ENCODE measurements at regions not wholly inside any gene's neighbourhood (a gene's known extent, or its start where the extent isn't known, plus 50 kb on each side); places are given as distances from the start of the nearest gene placed in this dataset.

GRCh38 chr13:88189728-88190127, 518.6 kb downstream of the SLITRK5 start:
- Histone ChIP-seq H3K4me3 (ENCODE audit: low read depth in 1 of 3, low read length in 3 of 3) (no peak overlapping the region), H3K9ac (ENCODE audit: low read depth in 1 of 2, low read length in 2 of 2) (no peak overlapping the region), H3K27ac (ENCODE audit: low read depth in 1 of 2, low read length in 2 of 2) (no peak overlapping the region), H3K9me3 (ENCODE audit: control insufficient read depth in 4 of 4, low read length in 3 of 4) (no peaks in the 10 kb centered on the region), H3K27me3 (ENCODE audit: control insufficient read depth in 4 of 4, insufficient read depth in 4 of 4, low read length in 3 of 4) (no peaks in the 10 kb centered on the region), H3K36me3 (ENCODE audit: control insufficient read depth in 4 of 4, insufficient read depth in 3 of 4, low read depth in 1 of 4, low read length in 3 of 4) (no peaks in the 10 kb centered on the region), H3K4me1 (ENCODE audit: control insufficient read depth in 4 of 4, insufficient read depth in 4 of 4, low read length in 3 of 4) (no peaks in the 10 kb centered on the region)
- WGBS: 58% methylated on average over 2 of the region's 2 CpGs
- TF ChIP-seq TAF1 (conservative IDR thresholded peaks at IDR 0.05) (no peak), CTCF (IDR thresholded peaks at IDR 0.05; ENCODE audit: low read depth, low read length, missing input control) (no peak), YY1 (IDR thresholded peaks at IDR 0.05) (no peak), FOXA2 (IDR thresholded peaks at IDR 0.05) (no peak), NR2F2 (IDR thresholded peaks at IDR 0.05) (no peak), JUND (IDR thresholded peaks at IDR 0.05) (no peak), RXRA (IDR thresholded peaks at IDR 0.05) (no peak), GABPA (IDR thresholded peaks at IDR 0.05 in 1 of 2, conservative IDR thresholded peaks at IDR 0.05 in 1 of 2) (no peak), EGR1 (IDR thresholded peaks at IDR 0.05; ENCODE audit: low read depth in 2 of 2) (no peak), HNF4G (IDR thresholded peaks at IDR 0.05) (no peak), HNF4A (conservative IDR thresholded peaks at IDR 0.05) (no peak)
- TF ChIP-seq, protein P1, sequence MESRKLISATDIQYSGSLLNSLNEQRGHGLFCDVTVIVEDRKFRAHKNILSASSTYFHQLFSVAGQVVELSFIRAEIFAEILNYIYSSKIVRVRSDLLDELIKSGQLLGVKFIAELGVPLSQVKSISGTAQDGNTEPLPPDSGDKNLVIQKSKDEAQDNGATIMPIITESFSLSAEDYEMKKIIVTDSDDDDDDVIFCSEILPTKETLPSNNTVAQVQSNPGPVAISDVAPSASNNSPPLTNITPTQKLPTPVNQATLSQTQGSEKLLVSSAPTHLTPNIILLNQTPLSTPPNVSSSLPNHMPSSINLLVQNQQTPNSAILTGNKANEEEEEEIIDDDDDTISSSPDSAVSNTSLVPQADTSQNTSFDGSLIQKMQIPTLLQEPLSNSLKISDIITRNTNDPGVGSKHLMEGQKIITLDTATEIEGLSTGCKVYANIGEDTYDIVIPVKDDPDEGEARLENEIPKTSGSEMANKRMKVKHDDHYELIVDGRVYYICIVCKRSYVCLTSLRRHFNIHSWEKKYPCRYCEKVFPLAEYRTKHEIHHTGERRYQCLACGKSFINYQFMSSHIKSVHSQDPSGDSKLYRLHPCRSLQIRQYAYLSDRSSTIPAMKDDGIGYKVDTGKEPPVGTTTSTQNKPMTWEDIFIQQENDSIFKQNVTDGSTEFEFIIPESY (IDR thresholded peaks at IDR 0.05): no peak
- TF ChIP-seq, protein P2, sequence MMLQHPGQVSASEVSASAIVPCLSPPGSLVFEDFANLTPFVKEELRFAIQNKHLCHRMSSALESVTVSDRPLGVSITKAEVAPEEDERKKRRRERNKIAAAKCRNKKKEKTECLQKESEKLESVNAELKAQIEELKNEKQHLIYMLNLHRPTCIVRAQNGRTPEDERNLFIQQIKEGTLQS (IDR thresholded peaks at IDR 0.05): no peak
- TF ChIP-seq, protein P3, sequence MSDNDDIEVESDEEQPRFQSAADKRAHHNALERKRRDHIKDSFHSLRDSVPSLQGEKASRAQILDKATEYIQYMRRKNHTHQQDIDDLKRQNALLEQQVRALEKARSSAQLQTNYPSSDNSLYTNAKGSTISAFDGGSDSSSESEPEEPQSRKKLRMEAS (IDR thresholded peaks at IDR 0.05): no peak
- DNase-seq (ENCODE audit: low spot score): no peak

DNA sequence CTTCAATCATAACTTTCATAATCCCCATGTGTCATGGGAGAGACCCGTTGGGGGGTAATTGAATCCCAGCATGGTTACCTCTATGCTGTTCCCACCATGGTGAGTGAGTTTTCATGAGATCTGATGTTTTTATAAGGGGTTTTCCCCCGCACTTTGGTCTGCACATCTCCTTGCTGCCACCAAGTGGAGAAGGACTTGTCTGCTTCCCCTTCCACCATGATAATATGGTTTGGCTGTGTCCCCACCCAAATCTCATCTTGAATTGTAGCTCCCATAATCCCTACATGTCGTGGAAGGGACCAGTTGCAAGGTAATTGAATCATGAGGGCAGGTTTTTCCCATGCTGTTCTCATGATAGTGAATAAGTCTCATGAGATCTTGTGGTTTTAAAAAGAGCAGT, 524.9 kb downstream of the SLITRK5 start:
- H3K9ac ChIP-seq (ENCODE audit: low read depth in 1 of 2, low read length in 2 of 2): no peak overlapping the region
- H3K9me3 ChIP-seq (ENCODE audit: control insufficient read depth in 4 of 4, low read length in 3 of 4): peaks cover 0 to 5% (median 0%) of the 10 kb centered on the region in 4 donors
- no peaks in the 10 kb centered on the region for H3K27me3 ChIP-seq (ENCODE audit: control insufficient read depth in 4 of 4, insufficient read depth in 4 of 4, low read length in 3 of 4)
- H3K36me3 ChIP-seq (ENCODE audit: control insufficient read depth in 4 of 4, insufficient read depth in 3 of 4, low read depth in 1 of 4, low read length in 3 of 4): no peaks in the 10 kb centered on the region
- no peaks in the 10 kb centered on the region for H3K4me1 ChIP-seq (ENCODE audit: control insufficient read depth in 4 of 4, insufficient read depth in 4 of 4, low read length in 3 of 4)
- H3K27ac ChIP-seq (ENCODE audit: low read depth in 1 of 2, low read length in 2 of 2): no peak overlapping the region
- WGBS: 65% methylated on average over 3 of the region's 3 CpGs
- DNase-seq (ENCODE audit: low spot score): no peak
- no peak overlapping the region for H3K4me3 ChIP-seq (ENCODE audit: low read depth in 1 of 3, low read length in 3 of 3)
- TF ChIP-seq RAD21 (IDR thresholded peaks at IDR 0.05): no peak
- TF ChIP-seq TAF1 (conservative IDR thresholded peaks at IDR 0.05): no peak

GRCh38 chr13:88217372-88217771, 546.2 kb downstream of the SLITRK5 start:
- Histone ChIP-seq H3K4me1 (ENCODE audit: control insufficient read depth in 4 of 4, insufficient read depth in 4 of 4, low read length in 3 of 4) (no peaks in the 10 kb centered on the region), H3K4me3 (ENCODE audit: low read depth in 1 of 3, low read length in 3 of 3) (no peak overlapping the region), H3K27me3 (ENCODE audit: control insufficient read depth in 4 of 4, insufficient read depth in 4 of 4, low read length in 3 of 4) (no peaks in the 10 kb centered on the region), H3K9me3 (ENCODE audit: control insufficient read depth in 4 of 4, low read length in 3 of 4) (no peaks in the 10 kb centered on the region), H3K9ac (ENCODE audit: low read depth in 1 of 2, low read length in 2 of 2) (no peak overlapping the region), H3K36me3 (ENCODE audit: control insufficient read depth in 4 of 4, insufficient read depth in 3 of 4, low read depth in 1 of 4, low read length in 3 of 4) (no peaks in the 10 kb centered on the region), H3K27ac (ENCODE audit: low read depth in 1 of 2, low read length in 2 of 2) (no peak overlapping the region)
- 70% methylated on average over 6 of the region's 6 CpGs for WGBS
- no peak for DNase-seq (ENCODE audit: low spot score)
- TF ChIP-seq RAD21 (IDR thresholded peaks at IDR 0.05): no peak
- no peak for TF ChIP-seq REST (IDR thresholded peaks at IDR 0.05)
- no peak for TF ChIP-seq RXRA (IDR thresholded peaks at IDR 0.05)
- no peak for TF ChIP-seq JUND (IDR thresholded peaks at IDR 0.05)
- TF ChIP-seq NR2F2 (IDR thresholded peaks at IDR 0.05): no peak
- TF ChIP-seq, protein P2 (IDR thresholded peaks at IDR 0.05): no peak
- TF ChIP-seq TAF1 (conservative IDR thresholded peaks at IDR 0.05): no peak
- no peak for TF ChIP-seq YY1 (IDR thresholded peaks at IDR 0.05)
- TF ChIP-seq SP1 (IDR thresholded peaks at IDR 0.05): no peak
- TF ChIP-seq HNF4A (conservative IDR thresholded peaks at IDR 0.05): no peak
- TF ChIP-seq, protein P1 (IDR thresholded peaks at IDR 0.05): no peak

All from liver (tissue), 8 donors.